K562 (cell line): ENCODE measurements at regions not wholly inside any gene's neighbourhood (a gene's known extent, or its start where the extent isn't known, plus 50 kb on each side); places are given as distances from the start of the nearest gene placed in this dataset.

Experiments
- ATAC-seq: fragments of 200-7000 bp; cut with Tn5 transposase; 3 replicates; pipeline ENCODE4 v1.9.1; 2020; ENCODE audit warnings: moderate library complexity
- BruUV-seq: library from RNA; stranded (reverse); fragments of 400-500 nt; replicated peaks from 2 replicates; lab custom pipeline; 2021; lab: Mats Ljungman, UMichigan
- CTCF ChIA-PET: fragments of 300-600 bp; formaldehyde crosslinking; extraction: SDS; loops from one replicate; lab custom pipeline; 2021; ENCODE audit warnings: low intra/inter-chr PET ratio; lab: Yijun Ruan, JAX
- POLR2A ChIA-PET: fragments of 300-600, 350-650 bp; sonication (Branson Sonifier 250); formaldehyde crosslinking; extraction: SDS; loops from one replicate; lab custom pipeline; 2021; ENCODE audit warnings: antibody characterized with exemption, inconsistent platforms; lab: Yijun Ruan, JAX
- DNase-seq, 4 experiments: peaks; one replicate each; pipeline versions ENCODE4 v3.0.0 to v3.0.0-alpha.2; 2011 to 2018; ENCODE audit warnings: low spot score in 3 of 4, mixed read lengths in 3 of 4; ENCODE audit errors: extremely low read depth in 1 of 4
- FAIRE-seq: peaks from 2 replicates; lab custom pipeline; 2011; peaks lifted over from hg19 to GRCh38; lab: Jason Lieb, UNC
- H2AFZ ChIP-seq: 2 replicates; pipeline ENCODE4 v1.6.0; 2011; ENCODE audit warnings: low read depth, low read length, control low read depth, inconsistent platforms
- H3K27ac ChIP-seq: fragments of 200-600 bp; 3 replicates; pipeline ENCODE4 v1.8.0; 2011; ENCODE audit warnings: low read depth, mild to moderate bottlenecking, control low read depth, inconsistent platforms, low read length, moderate library complexity, mixed read lengths; ENCODE audit errors: extremely low read depth
- H3K27me3 ChIP-seq, 2 experiments: fragments of 300-600 bp in 1 of 2; 2 replicates in 1 of 2; 3 replicates in 1 of 2; pipeline versions ENCODE4 v1.6.0 to v1.8.0; 2011; ENCODE audit warnings: inconsistent platforms in 2 of 2, low read length in 2 of 2, mild to moderate bottlenecking in 1 of 2, mixed read lengths in 1 of 2, moderate library complexity in 1 of 2; ENCODE audit not compliant: control insufficient read depth in 2 of 2, insufficient read depth in 2 of 2
- H3K36me3 ChIP-seq: fragments of 300-600 bp; 3 replicates; pipeline ENCODE4 v1.8.0; 2011; ENCODE audit warnings: mild to moderate bottlenecking, low read length, inconsistent platforms; ENCODE audit not compliant: control insufficient read depth, insufficient read depth
- H3K4me1 ChIP-seq, 2 experiments: fragments of 200-600 bp in 1 of 2; replicated peaks in 1 of 2; 2 replicates in 1 of 2; 3 replicates in 1 of 2; pipeline versions ENCODE4 v1.5.1 to v1.8.0; 2011; ENCODE audit warnings: inconsistent platforms in 2 of 2, low read length in 2 of 2, mild to moderate bottlenecking in 1 of 2, mixed read lengths in 1 of 2, moderate library complexity in 1 of 2; ENCODE audit not compliant: control insufficient read depth in 2 of 2, insufficient read depth in 2 of 2
- H3K4me2 ChIP-seq: 2 replicates; pipeline ENCODE4 v1.6.1; 2011; ENCODE audit warnings: low read length, control low read depth, inconsistent platforms, mixed read lengths; ENCODE audit not compliant: insufficient read depth
- H3K4me3 ChIP-seq: fragments of 200-600 bp; sonication (generic), shearing (Covaris generic); 2 replicates; pipeline ENCODE4 v1.5.1; 2016; ENCODE audit warnings: control low read depth, inconsistent platforms
- H3K79me2 ChIP-seq: fragments of 200-600 bp; 3 replicates; pipeline ENCODE4 v1.8.0; 2011; ENCODE audit warnings: low read length, inconsistent platforms; ENCODE audit not compliant: control insufficient read depth, insufficient read depth
- H3K9ac ChIP-seq, 2 experiments: 2 replicates each; pipeline versions ENCODE4 v1.6.0 to v1.6.1; 2011; ENCODE audit warnings: low read depth in 2 of 2, low read length in 2 of 2, control low read depth in 1 of 2, inconsistent platforms in 1 of 2, mild to moderate bottlenecking in 1 of 2, mixed read lengths in 1 of 2; ENCODE audit not compliant: insufficient read depth in 1 of 2
- H3K9me1 ChIP-seq: one replicate; pipeline ENCODE4 v1.6.0; 2011; ENCODE audit warnings: inconsistent platforms, mild to moderate bottlenecking, low read length, moderate library complexity; ENCODE audit not compliant: control insufficient read depth, insufficient read depth
- H3K9me3 ChIP-seq: replicated peaks from 2 replicates; pipeline ENCODE4 v1.5.1; 2011; ENCODE audit warnings: low read depth, low read length, inconsistent platforms; ENCODE audit not compliant: control insufficient read depth, insufficient read depth
- H4K20me1 ChIP-seq: replicated peaks from 2 replicates; pipeline ENCODE4 v1.6.1; 2011; ENCODE audit warnings: low read length, inconsistent platforms, mixed read lengths; ENCODE audit not compliant: control insufficient read depth, insufficient read depth
- BCLAF1 ChIP-seq, 2 experiments: fragments of 450-650 bp in 1 of 2; IDR thresholded peaks; 2 replicates each; pipeline ENCODE4 v1.6.1; 2011 to 2017; ENCODE audit warnings: low read depth in 2 of 2, antibody characterized with exemption in 1 of 2, borderline replicate concordance in 1 of 2, low read length in 1 of 2, mild to moderate bottlenecking in 1 of 2, mixed read lengths in 1 of 2; ENCODE audit not compliant: control insufficient read depth in 1 of 2
- NR3C1 ChIP-seq: sonication (generic); formaldehyde crosslinking; IDR thresholded peaks from 2 replicates; pipeline ENCODE4 v1.8.1; 2022; ENCODE audit warnings: missing genetic modification reagents
- WGBS: fragments of 100-300 bp; shearing (Covaris generic); methylation state at CpG from one replicate; pipeline ENCODE4 v1.1.6; 2016; ENCODE audit warnings: low coverage, mixed read lengths; ENCODE audit not compliant: insufficient coverage; ENCODE audit errors: missing lambda C conversion rate; 5-methylcytosine and 5-hydroxymethylcytosine counted together
- in situ Hi-C: fragments of 300-500 bp; cut with MboI; formaldehyde crosslinking; loops from 4 replicates; pipeline ENCODE4 v1.15.0; 2018; ENCODE audit warnings: inconsistent platforms, mixed read lengths
- intact Hi-C: fragments of 100-400 bp; cut with micrococcal nuclease; formaldehyde crosslinking; loops from 2 replicates; pipeline ENCODE4 v1.14.2; 2022
- TF ChIP-seq, protein P1 (sequence below): sonication (generic); formaldehyde crosslinking; IDR thresholded peaks from 2 replicates; pipeline ENCODE4 v1.8.1; 2023; ENCODE audit warnings: missing genetic modification reagents, mild to moderate bottlenecking, borderline replicate concordance

- no peaks in the 10 kb centered on the region for H3K27me3 ChIP-seq
- H3K27ac ChIP-seq: no peak overlapping the region
- no peaks in the 10 kb centered on the region for H3K9me1 ChIP-seq
- H3K9ac ChIP-seq: no peak overlapping the region
- H3K79me2 ChIP-seq: no peaks in the 10 kb centered on the region
- BruUV-seq: no TSS peak
- no peaks in the 10 kb centered on the region for H3K4me1 ChIP-seq
- intact Hi-C loops: no loop called here
- in situ Hi-C loops: no loop called here
- 0% methylated on average over 2 of the region's 2 CpGs for WGBS
- CTCF ChIA-PET: no interaction called here
- no peak overlapping the region for H3K4me3 ChIP-seq
- no peaks in the 10 kb centered on the region for H4K20me1 ChIP-seq
- POLR2A ChIA-PET: no interaction called here
- FAIRE-seq: no peak
- H3K36me3 ChIP-seq: no peaks in the 10 kb centered on the region
- no peak for ATAC-seq
- DNase-seq: no peak
- TF ChIP-seq, protein P1, sequence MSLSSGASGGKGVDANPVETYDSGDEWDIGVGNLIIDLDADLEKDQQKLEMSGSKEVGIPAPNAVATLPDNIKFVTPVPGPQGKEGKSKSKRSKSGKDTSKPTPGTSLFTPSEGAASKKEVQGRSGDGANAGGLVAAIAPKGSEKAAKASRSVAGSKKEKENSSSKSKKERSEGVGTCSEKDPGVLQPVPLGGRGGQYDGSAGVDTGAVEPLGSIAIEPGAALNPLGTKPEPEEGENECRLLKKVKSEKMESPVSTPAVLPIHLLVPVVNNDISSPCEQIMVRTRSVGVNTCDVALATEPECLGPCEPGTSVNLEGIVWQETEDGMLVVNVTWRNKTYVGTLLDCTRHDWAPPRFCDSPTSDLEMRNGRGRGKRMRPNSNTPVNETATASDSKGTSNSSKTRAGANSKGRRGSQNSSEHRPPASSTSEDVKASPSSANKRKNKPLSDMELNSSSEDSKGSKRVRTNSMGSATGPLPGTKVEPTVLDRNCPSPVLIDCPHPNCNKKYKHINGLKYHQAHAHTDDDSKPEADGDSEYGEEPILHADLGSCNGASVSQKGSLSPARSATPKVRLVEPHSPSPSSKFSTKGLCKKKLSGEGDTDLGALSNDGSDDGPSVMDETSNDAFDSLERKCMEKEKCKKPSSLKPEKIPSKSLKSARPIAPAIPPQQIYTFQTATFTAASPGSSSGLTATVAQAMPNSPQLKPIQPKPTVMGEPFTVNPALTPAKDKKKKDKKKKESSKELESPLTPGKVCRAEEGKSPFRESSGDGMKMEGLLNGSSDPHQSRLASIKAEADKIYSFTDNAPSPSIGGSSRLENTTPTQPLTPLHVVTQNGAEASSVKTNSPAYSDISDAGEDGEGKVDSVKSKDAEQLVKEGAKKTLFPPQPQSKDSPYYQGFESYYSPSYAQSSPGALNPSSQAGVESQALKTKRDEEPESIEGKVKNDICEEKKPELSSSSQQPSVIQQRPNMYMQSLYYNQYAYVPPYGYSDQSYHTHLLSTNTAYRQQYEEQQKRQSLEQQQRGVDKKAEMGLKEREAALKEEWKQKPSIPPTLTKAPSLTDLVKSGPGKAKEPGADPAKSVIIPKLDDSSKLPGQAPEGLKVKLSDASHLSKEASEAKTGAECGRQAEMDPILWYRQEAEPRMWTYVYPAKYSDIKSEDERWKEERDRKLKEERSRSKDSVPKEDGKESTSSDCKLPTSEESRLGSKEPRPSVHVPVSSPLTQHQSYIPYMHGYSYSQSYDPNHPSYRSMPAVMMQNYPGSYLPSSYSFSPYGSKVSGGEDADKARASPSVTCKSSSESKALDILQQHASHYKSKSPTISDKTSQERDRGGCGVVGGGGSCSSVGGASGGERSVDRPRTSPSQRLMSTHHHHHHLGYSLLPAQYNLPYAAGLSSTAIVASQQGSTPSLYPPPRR (CRISPR knock-in tag): no peak
- TF ChIP-seq BCLAF1 (IDR thresholded peaks at IDR 0.05; ENCODE audit: borderline replicate concordance in 1 of 2, control insufficient read depth in 1 of 2, low read depth in 2 of 2, low read length in 1 of 2): no peak
- no peak for TF ChIP-seq NR3C1 (CRISPR knock-in tag)
- H3K4me2 ChIP-seq: no peak overlapping the region
- H2AFZ ChIP-seq: no peak overlapping the region
- no peaks in the 10 kb centered on the region for H3K9me3 ChIP-seq
Observed at GRCh38 chr20:11740975-11741374, 176.7 kb upstream of the BTBD3 start.
